Loucy (cell line): ENCODE measurements at regions not wholly inside any gene's neighbourhood (a gene's known extent, or its start where the extent isn't known, plus 50 kb on each side); places are given as distances from the start of the nearest gene placed in this dataset.

Experiments
- CTCF ChIP-seq: fragments of 200-600 bp; sonication (generic); conservative IDR thresholded peaks from 2 replicates; pipeline ENCODE4 v1.5.1; 2014; ENCODE audit warnings: mild to moderate bottlenecking, antibody characterized with exemption, low read length
- EZH2phosphoT487 ChIP-seq: fragments of 200-600 bp; IDR thresholded peaks from 2 replicates; pipeline ENCODE4 v1.6.1; 2018; ENCODE audit warnings: antibody characterized with exemption, mild to moderate bottlenecking, moderate library complexity, borderline replicate concordance

GRCh38 chr18:34623557-34623956 lies 86.5 kb upstream of the DTNA start:
- TF ChIP-seq EZH2phosphoT487 (no peak), CTCF (no peak)
